DOHH2 (cell line): ENCODE measurements at regions not wholly inside any gene's neighbourhood (a gene's known extent, or its start where the extent isn't known, plus 50 kb on each side); places are given as distances from the start of the nearest gene placed in this dataset.

Source experiments
- H3F3A ChIP-seq: fragments of 200-600 bp; sonication (generic), shearing (Covaris generic); 2 replicates; pipeline ENCODE4 v1.6.0; 2016; ENCODE audit warnings: antibody characterized with exemption, mild to moderate bottlenecking; ENCODE audit not compliant: control insufficient read depth, insufficient read depth
- H3K27ac ChIP-seq: fragments of 200-600 bp; sonication (generic); 2 replicates; pipeline ENCODE4 v1.5.1; 2014; ENCODE audit warnings: low read depth, mild to moderate bottlenecking, low read length, moderate library complexity
- H3K27me3 ChIP-seq: fragments of 200-600 bp; sonication (generic); 2 replicates; pipeline ENCODE4 v1.6.1; 2014; ENCODE audit warnings: mild to moderate bottlenecking, low read length, mixed read lengths; ENCODE audit not compliant: control insufficient read depth
- H3K36me3 ChIP-seq: fragments of 200-600 bp; sonication (generic); 2 replicates; pipeline ENCODE4 v1.6.1; 2014; ENCODE audit warnings: mild to moderate bottlenecking, low read length, moderate library complexity, mixed read lengths; ENCODE audit not compliant: control insufficient read depth
- H3K4me1 ChIP-seq: fragments of 200-600 bp; sonication (generic); 2 replicates; pipeline ENCODE4 v1.6.1; 2014; ENCODE audit warnings: mild to moderate bottlenecking, low read length, mixed read lengths; ENCODE audit not compliant: control insufficient read depth
- H3K4me2 ChIP-seq: fragments of 200-600 bp; sonication (generic); 2 replicates; pipeline ENCODE4 v1.6.0; 2014; ENCODE audit warnings: mild to moderate bottlenecking, low read length, moderate library complexity
- H3K4me3 ChIP-seq: fragments of 200-600 bp; sonication (generic); 2 replicates; pipeline ENCODE4 v1.5.1; 2014; ENCODE audit warnings: mild to moderate bottlenecking, low read length, mixed read lengths
- H3K79me2 ChIP-seq: fragments of 200-600 bp; sonication (generic); 2 replicates; pipeline ENCODE4 v1.6.1; 2014; ENCODE audit warnings: mild to moderate bottlenecking, low read length, mixed read lengths; ENCODE audit not compliant: control insufficient read depth
- H3K9me2 ChIP-seq: fragments of 200-600 bp; sonication (generic); replicated peaks from 2 replicates; pipeline ENCODE4 v1.6.1; 2014; ENCODE audit warnings: mild to moderate bottlenecking, low read length, mixed read lengths; ENCODE audit not compliant: control insufficient read depth
- H3K9me3 ChIP-seq: fragments of 200-600 bp; sonication (generic); 2 replicates; pipeline ENCODE4 v1.6.1; 2014; ENCODE audit warnings: antibody characterized with exemption, low read length, mixed read lengths; ENCODE audit not compliant: control insufficient read depth, insufficient read depth
- H4K20me1 ChIP-seq: fragments of 200-600 bp; sonication (generic); 2 replicates; pipeline ENCODE4 v1.6.0; 2014; ENCODE audit warnings: low read depth, mild to moderate bottlenecking, antibody characterized with exemption, low read length, moderate library complexity; ENCODE audit not compliant: control insufficient read depth, insufficient read depth
- CTCF ChIP-seq: fragments of 200-600 bp; sonication (generic); IDR thresholded peaks from one replicate; pipeline ENCODE4 v1.5.1; 2014; ENCODE audit warnings: antibody characterized with exemption, mild to moderate bottlenecking, low read depth, low read length; ENCODE audit not compliant: poor library complexity, severe bottlenecking
- EZH2phosphoT487 ChIP-seq: fragments of 200-600 bp; sonication (generic); IDR thresholded peaks from 2 replicates; pipeline ENCODE4 v1.6.1; 2017; ENCODE audit warnings: borderline replicate concordance, mild to moderate bottlenecking, antibody characterized with exemption, low read length, moderate library complexity, mixed read lengths

DNA sequence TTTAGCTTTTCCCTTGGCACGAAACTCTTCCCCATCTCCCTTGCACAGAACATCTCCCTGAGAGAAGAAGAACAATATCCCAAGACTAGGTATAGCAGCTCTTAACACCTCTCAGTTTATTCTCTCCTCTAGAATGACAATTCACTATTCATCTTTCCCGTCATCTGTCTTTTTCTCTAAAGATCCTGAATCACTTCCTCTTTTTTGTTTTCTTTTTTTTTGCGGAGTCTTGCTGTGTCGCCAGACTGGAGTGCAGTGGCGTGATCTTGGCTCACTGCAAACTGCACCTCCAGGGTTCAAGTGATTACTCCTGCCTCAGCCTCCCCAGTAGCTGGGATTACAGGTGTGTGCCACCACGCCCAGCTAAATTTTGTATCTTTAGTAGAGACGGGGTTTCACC is 574.4 kb upstream of the MAP3K7 start:
- no peaks in the 10 kb centered on the region for H3K4me1 ChIP-seq

GRCh38 chr6:91155129-91155785 is 568.4 kb upstream of the MAP3K7 start:
- H3F3A ChIP-seq: no peaks in the 10 kb centered on the region
- H3K4me3 ChIP-seq: no peak overlapping the region
- H3K4me1 ChIP-seq: no peaks in the 10 kb centered on the region
- H3K79me2 ChIP-seq: no peaks in the 10 kb centered on the region
- no peaks in the 10 kb centered on the region for H3K27me3 ChIP-seq
- TF ChIP-seq EZH2phosphoT487 (no peak), CTCF (no peak)
- H3K4me2 ChIP-seq: no peak overlapping the region
- no peaks in the 10 kb centered on the region for H4K20me1 ChIP-seq
- H3K27ac ChIP-seq: no peak overlapping the region
- no peaks in the 10 kb centered on the region for H3K9me3 ChIP-seq
- no peaks in the 10 kb centered on the region for H3K36me3 ChIP-seq
- no peaks in the 10 kb centered on the region for H3K9me2 ChIP-seq

More for the DNA sequence above, 574.4 kb upstream of the MAP3K7 start:
- Histone ChIP-seq H3K4me3 (no peak overlapping the region), H3K9me3 (no peaks in the 10 kb centered on the region), H3K4me2 (no peak overlapping the region), H3K9me2 (no peaks in the 10 kb centered on the region), H3K79me2 (no peaks in the 10 kb centered on the region), H3F3A (no peaks in the 10 kb centered on the region), H3K27me3 (no peaks in the 10 kb centered on the region), H3K36me3 (no peaks in the 10 kb centered on the region), H3K27ac (no peak overlapping the region), H4K20me1 (no peaks in the 10 kb centered on the region)
- TF ChIP-seq EZH2phosphoT487 (no peak), CTCF (no peak)

- Histone ChIP-seq H3K4me2 (no peak overlapping the region), H3K36me3 (no peaks in the 10 kb centered on the region), H3K79me2 (no peaks in the 10 kb centered on the region), H3K27me3 (no peaks in the 10 kb centered on the region), H3K4me3 (no peak overlapping the region), H4K20me1 (no peaks in the 10 kb centered on the region), H3K4me1 (no peaks in the 10 kb centered on the region), H3K9me3 (no peaks in the 10 kb centered on the region), H3K9me2 (no peaks in the 10 kb centered on the region), H3K27ac (no peak overlapping the region), H3F3A (no peaks in the 10 kb centered on the region)
- TF ChIP-seq EZH2phosphoT487 (no peak), CTCF (no peak)
Measured at GRCh38 chr6:91152824-91153223, 566.0 kb upstream of the MAP3K7 start.
